GM18498 (cell line): ENCODE measurements at regions not wholly inside any gene's neighbourhood (a gene's known extent, or its start where the extent isn't known, plus 50 kb on each side); places are given as distances from the start of the nearest gene placed in this dataset.
"Not testable (repeated sequence)": the region's sequence is repeated elsewhere in the genome, so short reads cannot be mapped to it uniquely, and the experiment has no call there.

Source experiments
- ATAC-seq: cut with Tn5 transposase; IDR thresholded peaks from one replicate; pipeline ENCODE4 v1.9.1; 2021; ENCODE audit warnings: mild to moderate bottlenecking, moderate library complexity; ENCODE audit not compliant: unreplicated experiment

DNA sequence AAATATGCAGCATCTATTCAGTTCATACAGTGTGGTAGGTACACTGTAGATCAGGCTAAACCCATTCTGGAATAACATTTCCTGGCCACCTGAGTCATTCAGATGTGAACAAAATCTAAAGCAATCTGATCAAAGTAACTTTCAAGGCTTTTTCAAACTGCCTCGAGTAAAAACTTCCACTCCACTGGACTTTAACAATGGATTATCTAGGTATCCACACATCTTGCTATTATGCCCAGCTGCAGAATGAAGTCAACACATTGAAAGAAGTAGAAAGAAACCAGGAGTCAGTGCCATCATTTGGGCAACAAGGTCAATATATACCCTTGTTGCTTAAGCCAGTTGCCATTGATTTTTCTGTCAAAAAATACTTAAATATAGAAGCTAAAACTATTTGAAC, 1352.6 kb upstream of the NUDT12 start:
- no peak for ATAC-seq

DNA sequence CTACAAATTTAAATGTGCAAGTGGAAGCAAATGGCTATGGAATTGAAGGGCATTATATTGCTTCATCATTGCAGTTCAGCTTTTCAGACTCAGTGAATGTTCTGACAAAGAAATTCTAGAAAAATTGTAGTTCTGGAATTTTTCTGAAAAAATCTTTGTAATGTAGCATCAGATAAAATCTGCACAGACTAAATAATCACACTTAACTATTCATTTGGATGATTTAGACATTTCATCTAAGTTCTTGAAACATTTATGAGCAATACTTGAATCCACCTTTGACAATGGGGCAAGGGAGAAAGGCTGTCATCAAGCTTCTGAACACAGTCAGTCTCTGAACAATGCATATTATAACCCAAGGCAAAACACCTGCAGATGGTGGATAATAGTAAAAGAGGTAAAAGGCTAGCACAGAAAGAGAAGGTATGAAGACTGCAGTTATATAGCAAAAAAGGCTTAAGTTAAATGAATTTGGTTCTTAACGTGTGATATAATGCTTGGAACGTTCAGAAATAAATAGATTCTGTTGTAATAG, 1352.0 kb upstream of the NUDT12 start:
- ATAC-seq: no peak

DNA sequence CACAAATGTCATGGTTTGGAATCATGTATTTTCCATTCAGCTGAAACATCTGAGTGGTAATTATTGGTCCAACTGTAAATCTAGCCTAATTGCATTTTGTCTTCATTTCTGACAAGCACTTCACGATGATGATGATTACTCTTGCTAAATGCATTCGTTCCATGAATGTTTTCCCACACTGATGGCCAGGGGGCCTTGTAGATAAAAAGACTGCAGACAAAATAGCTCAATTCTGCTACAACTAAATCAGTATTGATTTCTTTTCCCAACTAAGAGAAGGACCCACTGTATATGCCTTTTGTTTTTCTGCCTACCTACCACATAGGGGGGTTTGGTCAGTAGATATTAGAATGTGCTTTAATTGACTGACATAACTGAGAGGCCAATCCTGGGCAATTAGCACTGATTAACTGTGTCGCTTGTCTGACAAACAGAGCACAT, 1351.3 kb upstream of the NUDT12 start:
- no peak for ATAC-seq

DNA sequence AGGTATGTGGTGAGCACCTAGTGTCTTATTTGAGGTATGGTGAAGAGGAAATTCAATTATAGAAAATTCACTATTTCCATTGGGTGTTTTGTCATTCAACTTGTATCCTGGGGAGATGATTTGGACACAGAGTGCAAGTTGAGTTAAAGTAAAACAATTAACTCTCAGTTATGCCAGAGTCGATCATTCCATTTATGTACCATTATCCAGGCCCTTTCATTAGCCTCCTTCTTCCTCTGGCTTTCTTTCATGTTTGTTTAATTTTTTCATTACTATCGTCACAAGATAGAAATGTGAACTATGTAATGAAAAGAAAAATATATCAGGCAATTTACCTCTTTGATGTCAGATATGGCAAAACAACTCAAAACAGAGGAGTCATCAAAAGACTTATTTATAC, 1347.2 kb upstream of the NUDT12 start:
- ATAC-seq: no peak

DNA sequence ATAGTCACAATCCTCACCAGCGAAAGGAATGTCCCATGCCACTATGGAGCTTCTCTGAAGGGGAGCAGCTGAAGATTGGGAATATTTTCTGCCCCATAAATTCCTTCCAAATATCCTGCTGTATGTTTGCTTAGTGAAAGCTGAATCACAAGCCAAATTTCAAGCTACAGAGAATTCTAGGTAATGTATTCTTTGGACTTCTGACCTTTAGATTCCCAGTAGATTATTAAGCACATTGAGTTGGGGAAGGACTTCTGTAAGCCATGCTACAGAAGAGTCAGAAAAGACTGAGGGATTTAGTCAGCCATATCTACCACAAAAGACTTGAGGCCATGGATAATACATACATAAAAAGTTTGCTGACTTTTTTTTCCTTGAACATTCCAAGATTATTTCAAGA, 1342.0 kb upstream of the NUDT12 start:
- no peak for ATAC-seq

DNA sequence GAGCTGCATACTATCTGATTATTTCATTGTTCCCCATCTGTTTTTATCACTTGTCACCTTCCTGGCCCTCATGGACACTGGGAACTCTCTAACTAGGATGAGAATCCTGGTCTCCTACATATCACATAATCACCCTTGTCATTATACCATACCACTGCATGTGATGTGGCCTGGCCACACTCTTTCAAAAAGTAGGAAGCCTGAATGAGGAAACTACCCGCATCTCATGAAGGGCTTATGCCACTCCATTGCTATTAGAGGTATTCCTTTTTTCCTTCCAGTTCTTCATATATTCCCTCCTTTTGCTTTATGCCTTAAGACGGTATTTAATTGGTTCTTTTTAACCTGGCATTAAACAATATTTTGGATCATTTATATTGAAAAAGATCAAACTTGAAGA, 1341.4 kb upstream of the NUDT12 start:
- no peak for ATAC-seq

DNA sequence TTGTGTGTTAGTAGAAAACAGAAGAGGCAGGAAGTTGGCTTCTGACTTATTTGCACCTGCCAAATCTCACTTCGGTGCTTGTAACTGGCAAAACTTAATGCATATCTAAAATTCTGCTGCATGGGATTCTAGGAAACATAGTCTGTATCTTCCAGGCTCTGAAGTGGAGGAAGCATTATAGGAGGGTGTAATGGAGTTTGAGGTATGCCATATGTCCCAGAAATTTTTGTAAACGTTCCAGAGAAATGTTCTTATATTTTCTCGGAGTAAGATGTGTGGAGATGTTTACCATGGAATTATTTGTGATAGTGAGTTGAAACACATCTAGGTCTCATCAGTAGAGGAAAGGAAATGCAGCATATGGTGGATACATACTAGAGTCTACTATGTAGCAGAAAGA, 1329.0 kb upstream of the NUDT12 start:
- ATAC-seq: no peak

DNA sequence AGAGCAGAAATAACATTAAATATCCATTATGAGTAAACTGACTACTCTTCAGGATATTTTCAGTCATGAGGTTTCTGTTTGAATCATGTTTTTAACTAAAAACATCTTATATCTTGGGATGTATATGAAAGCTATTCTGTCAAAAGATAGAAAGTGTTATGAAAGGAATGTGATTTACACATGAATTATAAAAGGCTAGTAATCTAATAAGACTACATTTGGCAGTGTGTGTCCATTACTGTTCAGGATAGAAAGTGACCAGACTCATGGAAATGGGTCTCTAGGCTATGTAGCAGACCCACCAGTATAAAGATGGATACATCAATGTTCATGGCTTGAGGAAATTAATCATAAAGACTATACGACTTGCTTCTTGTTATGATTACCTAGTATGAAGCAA, 1328.2 kb upstream of the NUDT12 start:
- ATAC-seq: no peak

DNA sequence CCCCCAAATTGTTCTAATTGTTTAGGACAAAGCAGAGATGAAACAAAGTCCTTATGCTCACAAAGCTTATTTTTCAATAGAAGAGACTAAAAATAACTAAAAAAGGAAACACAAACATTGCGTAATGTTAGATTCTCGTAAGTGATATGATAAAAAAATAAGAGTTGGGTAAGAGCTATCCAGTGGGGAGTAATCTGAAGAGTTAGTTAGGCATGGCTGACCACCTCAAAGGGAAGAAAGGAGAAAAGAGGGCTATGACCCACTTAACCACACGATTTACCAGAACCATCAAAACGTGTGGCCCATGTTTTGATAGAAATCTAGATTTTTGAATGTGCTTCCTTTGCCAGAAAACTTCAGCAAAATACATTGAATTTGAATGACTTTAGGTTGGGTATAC, 1296.8 kb upstream of the NUDT12 start:
- no peak for ATAC-seq

DNA sequence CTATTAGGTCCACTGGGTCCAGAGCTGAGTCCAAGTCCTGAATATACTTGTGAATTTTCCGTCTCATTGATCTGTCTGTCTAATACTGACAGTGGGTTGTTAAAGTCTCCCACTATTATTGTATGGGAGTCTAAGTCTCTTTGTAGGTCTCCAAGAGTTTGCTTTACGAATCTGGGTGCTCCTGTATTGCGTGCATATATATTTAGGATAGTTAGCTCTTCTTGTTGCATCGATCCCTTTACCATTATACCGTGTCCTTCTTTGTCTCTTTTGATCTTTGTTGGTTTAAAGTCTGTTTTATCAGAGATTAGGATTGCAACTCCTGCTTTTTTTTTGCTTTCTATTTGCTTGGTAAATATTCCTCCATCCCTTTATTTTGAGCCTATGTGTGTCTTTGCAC, 1289.5 kb upstream of the NUDT12 start:
- not testable (repeated sequence) for ATAC-seq

DNA sequence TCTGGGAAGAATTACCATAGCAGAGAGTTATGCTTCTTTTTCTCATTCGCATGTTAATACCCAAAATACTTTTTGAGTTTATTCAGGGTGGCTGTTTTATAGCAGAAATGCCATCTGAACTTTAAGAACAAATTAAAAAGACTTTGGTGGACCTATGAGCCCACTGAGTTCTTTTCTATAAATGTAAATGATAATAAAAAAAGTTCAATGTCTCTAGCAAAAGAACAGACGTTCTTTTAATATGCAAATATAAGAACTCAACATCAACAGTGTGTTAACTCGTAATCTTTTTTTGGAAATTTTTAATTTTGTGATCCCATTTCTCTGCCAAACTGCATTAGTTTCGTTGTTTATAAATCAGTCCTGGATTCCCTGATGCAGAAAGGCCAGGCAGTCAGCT, 1283.0 kb upstream of the NUDT12 start:
- ATAC-seq: no peak

DNA sequence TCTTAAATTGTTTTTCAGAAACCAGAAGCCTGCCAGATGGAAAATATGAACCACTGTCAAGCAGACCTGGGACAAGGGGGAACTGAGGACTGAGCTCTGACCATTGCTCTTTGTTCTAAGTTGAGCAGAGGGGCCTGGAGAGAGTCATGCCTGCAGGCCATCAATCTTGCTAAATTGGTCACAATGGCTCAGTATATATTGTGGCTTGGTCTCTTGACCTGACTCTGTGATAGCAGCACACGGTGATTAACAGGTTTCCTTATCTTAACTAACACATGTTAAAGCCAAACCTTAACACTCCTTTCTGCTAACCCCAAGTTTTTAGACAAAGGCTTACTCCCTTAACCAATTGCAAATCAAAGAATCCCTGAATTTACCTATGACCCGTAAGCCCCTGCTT, 1281.2 kb upstream of the NUDT12 start:
- no peak for ATAC-seq

DNA sequence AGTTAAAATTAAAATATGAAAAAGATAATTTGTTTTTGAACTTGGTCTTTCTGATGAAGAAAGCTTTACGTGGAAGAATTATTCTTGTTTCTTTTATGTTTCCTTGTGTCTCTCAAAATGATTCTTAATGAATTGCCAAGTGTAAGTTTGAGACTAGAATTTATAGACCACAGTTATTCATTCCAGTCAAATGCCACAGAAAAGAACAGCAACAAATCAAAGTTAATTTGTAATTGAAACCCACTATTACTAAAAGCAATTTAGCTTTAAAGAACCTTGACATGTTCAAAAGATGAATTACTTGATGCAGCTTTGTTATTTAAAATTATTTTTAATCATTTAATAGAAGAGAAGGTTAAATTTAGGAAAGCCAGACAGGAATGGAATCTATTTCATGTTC, 1277.7 kb upstream of the NUDT12 start:
- ATAC-seq: no peak

DNA sequence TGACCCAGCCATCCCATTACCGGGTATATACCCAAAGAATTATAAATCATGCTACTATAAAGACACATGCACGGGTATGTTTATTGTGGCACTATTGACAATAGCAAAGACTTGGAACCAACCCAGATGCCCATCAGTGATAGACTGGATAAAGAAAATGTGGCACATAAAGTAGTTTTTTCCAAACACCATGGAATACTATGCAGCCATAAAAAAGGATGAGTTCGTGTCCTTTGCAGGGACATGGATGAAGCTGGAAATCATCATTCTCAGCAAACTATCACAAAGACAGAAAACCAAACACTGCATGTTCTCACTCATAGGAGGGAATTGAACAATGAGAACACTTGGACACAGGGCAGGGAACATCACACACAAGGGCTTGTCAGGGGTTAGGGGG, 1268.9 kb upstream of the NUDT12 start:
- not testable (repeated sequence) for ATAC-seq

DNA sequence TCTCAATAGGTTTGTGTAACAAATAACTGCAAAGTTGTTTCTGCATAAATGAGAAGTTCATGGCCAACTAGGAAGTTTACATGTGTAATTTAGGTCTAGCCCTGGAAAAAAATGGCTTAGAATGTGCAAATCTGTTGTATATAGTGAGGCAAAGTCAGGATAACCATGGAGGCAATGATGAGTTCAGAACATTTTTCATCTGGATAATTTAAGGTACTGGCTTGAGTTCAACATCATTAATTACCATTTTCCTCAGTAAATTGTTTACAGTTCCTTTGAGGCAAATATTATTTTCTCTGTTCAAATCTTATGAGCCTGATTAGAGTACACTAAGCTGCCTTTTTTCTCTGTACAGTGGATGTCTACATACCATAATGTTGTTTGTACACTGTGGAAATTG, 1259.0 kb upstream of the NUDT12 start:
- ATAC-seq: no peak

DNA sequence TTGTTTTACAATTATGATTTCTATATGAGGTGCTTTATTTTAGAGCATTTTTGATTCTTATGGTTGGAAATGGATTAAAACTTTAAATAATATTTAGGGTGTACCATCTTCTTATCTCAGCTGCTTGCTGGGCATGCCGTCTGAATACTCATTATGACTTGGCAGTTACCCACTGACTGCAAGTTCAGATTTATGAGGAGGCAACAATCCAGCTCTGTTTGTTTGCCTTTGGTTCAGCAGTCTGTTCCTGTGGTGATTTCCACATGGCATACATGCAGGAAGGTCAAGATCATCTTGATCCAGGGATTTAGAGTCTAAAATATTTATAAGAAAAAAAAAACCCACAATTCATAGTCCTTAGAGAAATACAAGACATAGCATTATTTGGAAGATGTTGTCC, 1254.5 kb upstream of the NUDT12 start:
- ATAC-seq: no peak

DNA sequence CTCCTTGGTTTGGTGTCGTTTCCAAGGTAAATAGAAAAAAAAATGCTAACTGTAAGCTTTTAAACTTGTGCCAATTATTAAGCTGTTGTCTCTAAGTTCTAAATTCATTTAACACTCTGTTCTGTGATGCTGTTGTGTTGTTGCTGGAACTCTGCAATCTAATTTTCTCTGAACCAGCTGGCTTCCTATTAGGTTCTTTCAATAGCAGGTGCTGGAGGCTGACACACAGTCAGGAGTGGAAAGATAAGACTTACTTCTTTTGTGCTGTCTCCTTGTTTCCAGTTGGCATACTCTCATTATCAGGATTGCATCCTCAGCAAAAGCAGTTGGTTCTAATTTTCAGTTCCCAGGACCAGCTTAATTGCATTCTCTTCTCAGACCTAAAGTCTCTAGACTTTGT, 1252.6 kb upstream of the NUDT12 start:
- no peak for ATAC-seq

DNA sequence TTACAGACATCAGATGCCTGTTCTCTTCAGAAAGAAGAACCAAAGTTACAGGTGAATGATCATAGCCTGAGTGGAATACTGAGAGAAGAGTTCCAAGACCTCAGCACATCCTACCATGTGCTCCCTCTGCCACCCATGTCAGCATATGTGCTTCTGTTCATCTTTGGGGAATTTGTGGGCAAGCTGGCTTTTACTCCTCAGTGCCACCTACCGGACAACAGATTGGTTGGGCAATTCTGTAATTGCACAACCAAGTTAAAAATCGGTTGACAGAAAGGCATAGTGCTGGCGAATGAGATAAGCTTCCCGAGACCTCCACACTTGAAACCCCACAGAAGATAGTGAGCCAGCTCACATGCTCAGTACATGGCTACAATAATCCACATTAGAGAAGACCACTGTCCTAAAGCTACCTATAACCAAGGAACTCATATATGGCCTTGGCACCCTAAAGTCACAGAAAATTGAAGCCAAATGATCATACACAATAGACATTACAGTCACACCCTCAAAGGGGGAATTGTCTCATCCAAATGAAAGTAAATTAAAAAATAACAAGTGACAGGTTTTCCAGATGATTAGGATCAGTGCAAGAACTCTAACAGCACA, 1238.0 kb upstream of the NUDT12 start:
- ATAC-seq: no peak

DNA sequence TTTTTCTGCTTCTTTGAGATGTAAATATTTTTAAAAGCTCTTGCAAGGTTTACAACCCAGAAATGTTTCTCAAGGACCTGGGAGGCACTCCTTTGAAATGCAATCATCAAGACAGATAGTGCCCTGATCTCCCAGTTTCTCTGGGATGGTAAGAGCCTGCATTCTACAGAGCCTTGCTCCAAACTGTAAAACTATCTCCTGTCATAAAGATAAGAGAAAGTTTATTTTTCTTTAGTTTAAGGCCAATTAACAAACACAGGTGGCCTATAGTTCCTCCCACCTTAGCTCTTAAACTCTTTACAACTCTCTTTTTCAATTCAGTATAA, 1231.1 kb upstream of the NUDT12 start:
- ATAC-seq: no peak

DNA sequence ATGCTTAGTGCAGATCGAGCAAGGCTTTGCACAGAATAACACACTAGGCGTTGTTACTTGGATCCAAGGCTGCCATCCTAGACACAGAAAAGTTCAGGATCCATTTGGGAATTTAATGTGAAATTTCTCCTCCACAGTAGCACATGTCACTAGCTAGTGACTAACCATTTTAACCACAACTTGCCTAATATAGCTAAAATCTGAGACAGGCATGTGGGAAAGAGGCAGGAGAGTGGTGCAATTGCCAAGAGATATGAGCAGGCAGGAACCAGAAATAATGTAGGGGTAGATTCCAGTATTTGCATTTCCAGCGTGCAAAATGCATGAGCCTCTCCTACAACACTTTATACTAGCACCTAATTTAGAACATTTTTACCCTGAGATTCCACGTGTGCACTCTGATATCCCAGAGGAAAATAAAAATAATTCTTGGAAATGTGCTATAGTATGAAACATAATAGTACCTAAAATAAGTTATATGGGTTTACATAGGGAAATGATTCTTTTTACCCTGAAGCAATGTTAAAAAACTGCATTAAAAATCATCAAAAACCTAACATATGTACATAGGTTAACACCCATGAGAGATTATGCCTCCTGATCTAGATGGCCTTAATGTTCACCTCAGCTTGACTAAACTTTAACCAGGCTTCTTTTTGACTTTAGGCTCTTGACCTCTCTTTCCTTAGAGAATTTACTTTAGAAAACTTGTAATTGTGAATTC, 1230.6 kb upstream of the NUDT12 start:
- no peak for ATAC-seq

DNA sequence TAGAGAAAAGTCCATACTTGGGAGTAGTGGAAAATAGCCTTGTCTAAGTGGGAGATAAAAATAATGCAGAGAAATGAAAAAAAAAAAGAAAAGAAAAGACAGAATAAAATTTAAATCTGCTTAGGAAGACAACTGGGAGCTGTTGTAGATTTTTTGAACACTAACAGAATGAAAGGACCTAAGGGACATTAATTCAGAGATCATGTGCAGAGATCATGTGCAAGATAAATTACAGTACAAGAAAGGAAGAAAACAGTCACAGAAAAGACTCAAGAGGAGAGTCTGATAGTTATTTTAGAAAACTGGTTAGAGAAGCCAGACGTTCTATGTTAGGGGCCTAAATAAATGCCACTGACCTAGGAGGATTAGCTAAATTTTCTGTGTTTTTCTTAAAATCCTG, 1226.8 kb upstream of the NUDT12 start:
- no peak for ATAC-seq

DNA sequence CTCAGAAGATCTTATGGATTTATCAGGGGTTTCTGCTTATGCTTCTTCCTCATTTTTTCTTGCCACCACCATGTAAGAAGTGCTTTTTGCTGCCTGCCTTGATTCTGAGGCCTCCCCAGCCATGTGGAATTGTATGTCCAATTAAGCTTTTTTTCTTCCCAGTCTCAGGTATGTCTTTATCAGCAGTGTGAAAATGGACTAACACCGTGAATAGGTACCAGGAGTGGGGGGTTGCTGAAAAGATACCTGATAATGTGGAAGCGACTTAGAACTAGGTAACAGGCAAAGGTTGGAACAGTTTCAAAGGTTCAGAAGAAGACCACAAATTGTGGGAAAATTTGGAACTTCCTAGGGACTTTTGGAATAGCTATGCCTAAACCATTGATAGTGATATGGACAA, 1222.5 kb upstream of the NUDT12 start:
- ATAC-seq: no peak

DNA sequence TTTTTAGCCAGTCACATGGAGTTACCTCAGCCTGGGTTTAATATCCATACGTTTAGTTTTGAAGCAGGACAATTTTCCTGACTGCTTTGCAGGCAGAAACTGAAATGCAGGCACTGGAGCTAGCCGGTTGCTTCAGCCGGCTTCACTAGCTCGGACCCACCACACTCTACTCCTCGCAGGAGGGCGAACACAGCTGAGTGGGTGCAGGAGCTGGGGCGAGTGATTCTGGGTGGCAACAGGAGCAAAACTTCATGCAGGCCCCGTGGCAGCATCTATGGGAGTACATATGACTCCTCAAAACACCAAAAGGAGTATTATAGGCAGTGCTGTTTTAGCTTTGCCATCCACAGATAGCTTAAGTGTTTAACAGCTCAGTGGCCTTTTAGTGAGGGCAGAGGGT, 1211.8 kb upstream of the NUDT12 start:
- ATAC-seq: no peak
